IMR-90 (cell line): ENCODE measurements at regions not wholly inside any gene's neighbourhood (a gene's known extent, or its start where the extent isn't known, plus 50 kb on each side); places are given as distances from the start of the nearest gene placed in this dataset.

ENCODE experiments used
- BHLHE40 ChIP-seq: fragments of 150-350 bp; IDR thresholded peaks from 2 replicates; pipeline ENCODE4 v1.6.1; 2016; ENCODE audit warnings: mild to moderate bottlenecking, low read depth, low read length
- CHD1 ChIP-seq: IDR thresholded peaks from 2 replicates; pipeline ENCODE4 v1.6.1; 2012; ENCODE audit warnings: low read depth, low read length, improper control_type of control experiment
- POLR2A ChIP-seq: IDR thresholded peaks from 2 replicates; pipeline ENCODE4 v1.6.1; 2012; ENCODE audit warnings: mild to moderate bottlenecking, low read depth, low read length
- RAD21 ChIP-seq: IDR thresholded peaks from 2 replicates; pipeline ENCODE4 v1.6.1; 2012; ENCODE audit warnings: low read length, improper control_type of control experiment
- TF ChIP-seq, protein P1 (sequence below): conservative IDR thresholded peaks from 2 replicates; pipeline ENCODE4 v1.5.1; 2012; ENCODE audit warnings: mild to moderate bottlenecking, low read depth, low read length, improper control_type of control experiment

DNA sequence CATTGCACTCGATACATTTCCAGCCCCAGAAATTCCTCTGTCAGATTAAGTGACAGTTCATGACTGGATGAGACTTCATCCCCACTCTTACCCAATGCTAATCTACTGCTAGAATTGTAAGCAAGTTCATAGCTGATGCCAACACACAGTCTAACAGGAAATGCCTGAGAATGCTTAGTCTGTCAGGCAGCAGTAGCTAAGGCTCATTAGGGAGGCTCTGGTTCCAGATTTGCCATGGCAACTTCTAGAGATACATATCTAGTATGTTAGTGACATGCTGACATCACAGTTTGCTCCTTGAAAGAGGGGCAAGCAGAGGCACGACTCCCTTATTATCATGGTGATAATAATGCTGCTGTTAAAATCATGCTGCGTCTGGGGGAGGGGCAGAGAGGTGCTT, 198.4 kb downstream of the RBM43 start:
- TF ChIP-seq BHLHE40 (no peak), CHD1 (no peak), RAD21 (no peak), POLR2A (no peak)
- TF ChIP-seq, protein P1, sequence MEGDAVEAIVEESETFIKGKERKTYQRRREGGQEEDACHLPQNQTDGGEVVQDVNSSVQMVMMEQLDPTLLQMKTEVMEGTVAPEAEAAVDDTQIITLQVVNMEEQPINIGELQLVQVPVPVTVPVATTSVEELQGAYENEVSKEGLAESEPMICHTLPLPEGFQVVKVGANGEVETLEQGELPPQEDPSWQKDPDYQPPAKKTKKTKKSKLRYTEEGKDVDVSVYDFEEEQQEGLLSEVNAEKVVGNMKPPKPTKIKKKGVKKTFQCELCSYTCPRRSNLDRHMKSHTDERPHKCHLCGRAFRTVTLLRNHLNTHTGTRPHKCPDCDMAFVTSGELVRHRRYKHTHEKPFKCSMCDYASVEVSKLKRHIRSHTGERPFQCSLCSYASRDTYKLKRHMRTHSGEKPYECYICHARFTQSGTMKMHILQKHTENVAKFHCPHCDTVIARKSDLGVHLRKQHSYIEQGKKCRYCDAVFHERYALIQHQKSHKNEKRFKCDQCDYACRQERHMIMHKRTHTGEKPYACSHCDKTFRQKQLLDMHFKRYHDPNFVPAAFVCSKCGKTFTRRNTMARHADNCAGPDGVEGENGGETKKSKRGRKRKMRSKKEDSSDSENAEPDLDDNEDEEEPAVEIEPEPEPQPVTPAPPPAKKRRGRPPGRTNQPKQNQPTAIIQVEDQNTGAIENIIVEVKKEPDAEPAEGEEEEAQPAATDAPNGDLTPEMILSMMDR, result no peak
